ENCODE measurements at regions not wholly inside any gene's neighbourhood (a gene's known extent, or its start where the extent isn't known, plus 50 kb on each side); places are given as distances from the start of the nearest gene placed in this dataset.

GRCh38 chr10:8738987-8739386 lies 684.5 kb downstream of the GATA3 start:
- TF ChIP-seq, protein P1, sequence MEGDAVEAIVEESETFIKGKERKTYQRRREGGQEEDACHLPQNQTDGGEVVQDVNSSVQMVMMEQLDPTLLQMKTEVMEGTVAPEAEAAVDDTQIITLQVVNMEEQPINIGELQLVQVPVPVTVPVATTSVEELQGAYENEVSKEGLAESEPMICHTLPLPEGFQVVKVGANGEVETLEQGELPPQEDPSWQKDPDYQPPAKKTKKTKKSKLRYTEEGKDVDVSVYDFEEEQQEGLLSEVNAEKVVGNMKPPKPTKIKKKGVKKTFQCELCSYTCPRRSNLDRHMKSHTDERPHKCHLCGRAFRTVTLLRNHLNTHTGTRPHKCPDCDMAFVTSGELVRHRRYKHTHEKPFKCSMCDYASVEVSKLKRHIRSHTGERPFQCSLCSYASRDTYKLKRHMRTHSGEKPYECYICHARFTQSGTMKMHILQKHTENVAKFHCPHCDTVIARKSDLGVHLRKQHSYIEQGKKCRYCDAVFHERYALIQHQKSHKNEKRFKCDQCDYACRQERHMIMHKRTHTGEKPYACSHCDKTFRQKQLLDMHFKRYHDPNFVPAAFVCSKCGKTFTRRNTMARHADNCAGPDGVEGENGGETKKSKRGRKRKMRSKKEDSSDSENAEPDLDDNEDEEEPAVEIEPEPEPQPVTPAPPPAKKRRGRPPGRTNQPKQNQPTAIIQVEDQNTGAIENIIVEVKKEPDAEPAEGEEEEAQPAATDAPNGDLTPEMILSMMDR (IDR thresholded peaks at IDR 0.05) = no peak
- no peak for TF ChIP-seq POLR2AphosphoS5 (IDR thresholded peaks at IDR 0.05)
